Neural crest cell (in vitro differentiated cells): ENCODE measurements at regions not wholly inside any gene's neighbourhood (a gene's known extent, or its start where the extent isn't known, plus 50 kb on each side); places are given as distances from the start of the nearest gene placed in this dataset.

ENCODE experiments used
- DNase-seq: peaks from one replicate; pipeline ENCODE4 v3.0.0; 2021; ENCODE audit warnings: low read depth, mixed read lengths, low spot score
- H3K27ac Mint-ChIP-seq: one replicate; pipeline ENCODE4 v1.8.0; 2021; ENCODE audit warnings: mild to moderate bottlenecking, mixed read lengths; ENCODE audit not compliant: unreplicated experiment
- H3K27me3 Mint-ChIP-seq: 2 replicates; pipeline ENCODE4 v1.8.0; 2021; ENCODE audit warnings: low read depth, mild to moderate bottlenecking, mixed read lengths
- H3K36me3 Mint-ChIP-seq: 2 replicates; pipeline ENCODE4 v1.8.0; 2021; ENCODE audit warnings: low read depth, mild to moderate bottlenecking, mixed read lengths
- H3K4me1 Mint-ChIP-seq: 2 replicates; pipeline ENCODE4 v1.8.0; 2021; ENCODE audit warnings: mixed read lengths
- H3K4me3 Mint-ChIP-seq: one replicate; pipeline ENCODE4 v1.8.0; 2021; ENCODE audit warnings: mild to moderate bottlenecking, mixed read lengths
- H3K9me3 Mint-ChIP-seq: 2 replicates; pipeline ENCODE4 v1.8.0; 2021; ENCODE audit warnings: mixed read lengths
- CTCF ChIP-seq: fragments of 200-600 bp; sonication (generic); conservative IDR thresholded peaks from 2 replicates; pipeline ENCODE4 v1.5.0; 2021; ENCODE audit warnings: antibody characterized with exemption, mild to moderate bottlenecking

- no peaks in the 10 kb centered on the region for H3K36me3 Mint-ChIP-seq
- no peak for TF ChIP-seq CTCF
- H3K27me3 Mint-ChIP-seq = no peaks in the 10 kb centered on the region
- no peak overlapping the region for H3K4me3 Mint-ChIP-seq
- H3K27ac Mint-ChIP-seq = no peak overlapping the region
- no peaks in the 10 kb centered on the region for H3K9me3 Mint-ChIP-seq
- peaks cover 40% of the 10 kb centered on the region for H3K4me1 Mint-ChIP-seq
- DNase-seq = no peak
Observed at GRCh38 chr20:39646874-39647413, 684.8 kb downstream of the DHX35 start.

- Mint-ChIP-seq H3K27ac (peak overlapping the region; percentile 3), H3K9me3 (no peaks in the 10 kb centered on the region), H3K4me3 (peak overlapping the region; percentile 42), H3K4me1 (peaks cover 40% of the 10 kb centered on the region), H3K36me3 (no peaks in the 10 kb centered on the region), H3K27me3 (no peaks in the 10 kb centered on the region)
- TF ChIP-seq CTCF = no peak
- peak; percentile 28 for DNase-seq
Observed at GRCh38 chr20:39645131-39645530, 683.0 kb downstream of the DHX35 start.

- Mint-ChIP-seq H3K27ac (no peak overlapping the region), H3K4me1 (peaks cover 53% of the 10 kb centered on the region), H3K4me3 (no peak overlapping the region), H3K27me3 (no peaks in the 10 kb centered on the region), H3K36me3 (no peaks in the 10 kb centered on the region), H3K9me3 (no peaks in the 10 kb centered on the region)
- DNase-seq = no peak
- TF ChIP-seq CTCF = no peak
Observed at GRCh38 chr20:39643292-39643691, 681.1 kb downstream of the DHX35 start.

GRCh38 chr20:39641423-39641822, 679.3 kb downstream of the DHX35 start:
- no peak for DNase-seq
- TF ChIP-seq CTCF = no peak
- peaks cover 41% of the 10 kb centered on the region for H3K4me1 Mint-ChIP-seq
- H3K9me3 Mint-ChIP-seq = no peaks in the 10 kb centered on the region
- H3K27ac Mint-ChIP-seq = no peak overlapping the region
- H3K36me3 Mint-ChIP-seq = no peaks in the 10 kb centered on the region
- H3K4me3 Mint-ChIP-seq = no peak overlapping the region
- no peaks in the 10 kb centered on the region for H3K27me3 Mint-ChIP-seq

- Mint-ChIP-seq H3K9me3 (no peaks in the 10 kb centered on the region), H3K4me3 (no peak overlapping the region), H3K27me3 (no peaks in the 10 kb centered on the region), H3K36me3 (no peaks in the 10 kb centered on the region), H3K27ac (no peak overlapping the region), H3K4me1 (peaks cover 28% of the 10 kb centered on the region)
- no peak for DNase-seq
- TF ChIP-seq CTCF = no peak
Observed at GRCh38 chr20:39640147-39640546, 678.0 kb downstream of the DHX35 start.

- no peaks in the 10 kb centered on the region for H3K36me3 Mint-ChIP-seq
- no peaks in the 10 kb centered on the region for H3K27me3 Mint-ChIP-seq
- H3K27ac Mint-ChIP-seq = peak overlapping the region; percentile 3
- H3K9me3 Mint-ChIP-seq = no peaks in the 10 kb centered on the region
- DNase-seq = no peak
- H3K4me1 Mint-ChIP-seq = peaks cover 14% of the 10 kb centered on the region
- no peak for TF ChIP-seq CTCF
- H3K4me3 Mint-ChIP-seq = no peak overlapping the region
Observed at GRCh38 chr20:39638731-39639130, 676.6 kb downstream of the DHX35 start.
